K562 (cell line): ENCODE measurements at regions not wholly inside any gene's neighbourhood (a gene's known extent, or its start where the extent isn't known, plus 50 kb on each side); places are given as distances from the start of the nearest gene placed in this dataset.

Source experiments
- ATAC-seq: fragments of 200-7000 bp; cut with Tn5 transposase; 3 replicates; pipeline ENCODE4 v1.9.1; 2020; ENCODE audit warnings: moderate library complexity
- BruUV-seq: library from RNA; stranded (reverse); fragments of 400-500 nt; replicated peaks from 2 replicates; lab custom pipeline; 2021; lab: Mats Ljungman, UMichigan
- CTCF ChIA-PET: fragments of 300-600 bp; formaldehyde crosslinking; extraction: SDS; loops from one replicate; lab custom pipeline; 2021; ENCODE audit warnings: low intra/inter-chr PET ratio; lab: Yijun Ruan, JAX
- POLR2A ChIA-PET: fragments of 300-600, 350-650 bp; sonication (Branson Sonifier 250); formaldehyde crosslinking; extraction: SDS; loops from one replicate; lab custom pipeline; 2021; ENCODE audit warnings: antibody characterized with exemption, inconsistent platforms; lab: Yijun Ruan, JAX
- DNase-seq, 4 experiments: peaks; one replicate each; pipeline versions ENCODE4 v3.0.0 to v3.0.0-alpha.2; 2011 to 2018; ENCODE audit warnings: low spot score in 3 of 4, mixed read lengths in 3 of 4; ENCODE audit errors: extremely low read depth in 1 of 4
- FAIRE-seq: peaks from 2 replicates; lab custom pipeline; 2011; peaks lifted over from hg19 to GRCh38; lab: Jason Lieb, UNC
- H2AFZ ChIP-seq: 2 replicates; pipeline ENCODE4 v1.6.0; 2011; ENCODE audit warnings: low read depth, low read length, control low read depth, inconsistent platforms
- H3K27ac ChIP-seq: fragments of 200-600 bp; 3 replicates; pipeline ENCODE4 v1.8.0; 2011; ENCODE audit warnings: low read depth, mild to moderate bottlenecking, control low read depth, inconsistent platforms, low read length, moderate library complexity, mixed read lengths; ENCODE audit errors: extremely low read depth
- H3K27me3 ChIP-seq, 2 experiments: fragments of 300-600 bp in 1 of 2; 2 replicates in 1 of 2; 3 replicates in 1 of 2; pipeline versions ENCODE4 v1.6.0 to v1.8.0; 2011; ENCODE audit warnings: inconsistent platforms in 2 of 2, low read length in 2 of 2, mild to moderate bottlenecking in 1 of 2, mixed read lengths in 1 of 2, moderate library complexity in 1 of 2; ENCODE audit not compliant: control insufficient read depth in 2 of 2, insufficient read depth in 2 of 2
- H3K36me3 ChIP-seq: fragments of 300-600 bp; 3 replicates; pipeline ENCODE4 v1.8.0; 2011; ENCODE audit warnings: mild to moderate bottlenecking, low read length, inconsistent platforms; ENCODE audit not compliant: control insufficient read depth, insufficient read depth
- H3K4me1 ChIP-seq, 2 experiments: fragments of 200-600 bp in 1 of 2; replicated peaks in 1 of 2; 2 replicates in 1 of 2; 3 replicates in 1 of 2; pipeline versions ENCODE4 v1.5.1 to v1.8.0; 2011; ENCODE audit warnings: inconsistent platforms in 2 of 2, low read length in 2 of 2, mild to moderate bottlenecking in 1 of 2, mixed read lengths in 1 of 2, moderate library complexity in 1 of 2; ENCODE audit not compliant: control insufficient read depth in 2 of 2, insufficient read depth in 2 of 2
- H3K4me2 ChIP-seq: 2 replicates; pipeline ENCODE4 v1.6.1; 2011; ENCODE audit warnings: low read length, control low read depth, inconsistent platforms, mixed read lengths; ENCODE audit not compliant: insufficient read depth
- H3K4me3 ChIP-seq: fragments of 200-600 bp; sonication (generic), shearing (Covaris generic); 2 replicates; pipeline ENCODE4 v1.5.1; 2016; ENCODE audit warnings: control low read depth, inconsistent platforms
- H3K79me2 ChIP-seq: fragments of 200-600 bp; 3 replicates; pipeline ENCODE4 v1.8.0; 2011; ENCODE audit warnings: low read length, inconsistent platforms; ENCODE audit not compliant: control insufficient read depth, insufficient read depth
- H3K9ac ChIP-seq, 2 experiments: 2 replicates each; pipeline versions ENCODE4 v1.6.0 to v1.6.1; 2011; ENCODE audit warnings: low read depth in 2 of 2, low read length in 2 of 2, control low read depth in 1 of 2, inconsistent platforms in 1 of 2, mild to moderate bottlenecking in 1 of 2, mixed read lengths in 1 of 2; ENCODE audit not compliant: insufficient read depth in 1 of 2
- H3K9me1 ChIP-seq: one replicate; pipeline ENCODE4 v1.6.0; 2011; ENCODE audit warnings: inconsistent platforms, mild to moderate bottlenecking, low read length, moderate library complexity; ENCODE audit not compliant: control insufficient read depth, insufficient read depth
- H3K9me3 ChIP-seq: replicated peaks from 2 replicates; pipeline ENCODE4 v1.5.1; 2011; ENCODE audit warnings: low read depth, low read length, inconsistent platforms; ENCODE audit not compliant: control insufficient read depth, insufficient read depth
- H4K20me1 ChIP-seq: replicated peaks from 2 replicates; pipeline ENCODE4 v1.6.1; 2011; ENCODE audit warnings: low read length, inconsistent platforms, mixed read lengths; ENCODE audit not compliant: control insufficient read depth, insufficient read depth
- ASH1L ChIP-seq: fragments of 450-650 bp; IDR thresholded peaks from 2 replicates; pipeline ENCODE4 v1.6.1; 2018; ENCODE audit warnings: borderline replicate concordance, mild to moderate bottlenecking, low read depth; ENCODE audit not compliant: partially characterized antibody
- CTCF ChIP-seq, 3 experiments: IDR thresholded peaks in 2 of 3; conservative IDR thresholded peaks in 1 of 3; 2 replicates each; pipeline ENCODE4 v1.5.1; 2011 to 2012; ENCODE audit warnings: low read length in 3 of 3, mild to moderate bottlenecking in 3 of 3, control low read depth in 2 of 3, improper control_type of control experiment in 1 of 3, inconsistent platforms in 1 of 3, low read depth in 1 of 3, mixed read lengths in 1 of 3, moderate library complexity in 1 of 3; ENCODE audit not compliant: insufficient read depth in 2 of 3
- ETS2 ChIP-seq: IDR thresholded peaks from 2 replicates; pipeline ENCODE4 v1.6.1; 2016; ENCODE audit warnings: borderline replicate concordance, missing genetic modification characterization, mild to moderate bottlenecking, moderate library complexity, missing compliant biosample characterization; ENCODE audit not compliant: poor library complexity, severe bottlenecking
- FOXP1 ChIP-seq: sonication (generic); formaldehyde crosslinking; IDR thresholded peaks from 2 replicates; pipeline ENCODE4 v1.8.0; 2022; ENCODE audit warnings: mild to moderate bottlenecking, missing genetic modification reagents
- GABPA ChIP-seq: fragments of 200-800 bp; sonication (Bioruptor generic); conservative IDR thresholded peaks from 2 replicates; pipeline ENCODE4 v1.6.1; 2016; ENCODE audit warnings: low read depth, missing genetic modification characterization, missing compliant biosample characterization
- MCM2 ChIP-seq: fragments of 450-650 bp; IDR thresholded peaks from 2 replicates; pipeline ENCODE4 v1.6.1; 2017; ENCODE audit warnings: low read depth, mild to moderate bottlenecking
- NCOA2 ChIP-seq, 2 experiments: fragments of 450-650 bp; IDR thresholded peaks; 2 replicates each; pipeline ENCODE4 v1.6.1; 2018; ENCODE audit warnings: mild to moderate bottlenecking in 2 of 2, moderate library complexity in 1 of 2; ENCODE audit not compliant: partially characterized antibody in 2 of 2
- NFE2L1 ChIP-seq: fragments of 450-650 bp; IDR thresholded peaks from 2 replicates; pipeline ENCODE4 v1.6.1; 2016; ENCODE audit warnings: missing genetic modification characterization, low read depth, mild to moderate bottlenecking, missing compliant biosample characterization, moderate library complexity, borderline replicate concordance
- SMC3 ChIP-seq: conservative IDR thresholded peaks from 2 replicates; pipeline ENCODE4 v1.6.1; 2011; ENCODE audit warnings: low read depth, low read length, improper control_type of control experiment; ENCODE audit not compliant: insufficient read depth
- THAP7 ChIP-seq: fragments of 250-450 bp; sonication (Bioruptor Pico); IDR thresholded peaks from 2 replicates; pipeline ENCODE4 v1.5.0; 2021
- TRIM28 ChIP-seq: fragments of 450-650 bp; IDR thresholded peaks from 2 replicates; pipeline ENCODE4 v1.6.1; 2017
- ZC3H8 ChIP-seq: fragments of 450-650 bp; IDR thresholded peaks from 2 replicates; pipeline ENCODE4 v1.6.1; 2017
- ZNF23 ChIP-seq: fragments of 250-450 bp; sonication (Bioruptor Pico); IDR thresholded peaks from 2 replicates; pipeline ENCODE4 v1.4.0; 2020; ENCODE audit warnings: mild to moderate bottlenecking
- WGBS: fragments of 100-300 bp; shearing (Covaris generic); methylation state at CpG from one replicate; pipeline ENCODE4 v1.1.6; 2016; ENCODE audit warnings: low coverage, mixed read lengths; ENCODE audit not compliant: insufficient coverage; ENCODE audit errors: missing lambda C conversion rate; 5-methylcytosine and 5-hydroxymethylcytosine counted together
- in situ Hi-C: fragments of 300-500 bp; cut with MboI; formaldehyde crosslinking; loops from 4 replicates; pipeline ENCODE4 v1.15.0; 2018; ENCODE audit warnings: inconsistent platforms, mixed read lengths
- intact Hi-C: fragments of 100-400 bp; cut with micrococcal nuclease; formaldehyde crosslinking; loops from 2 replicates; pipeline ENCODE4 v1.14.2; 2022
- TF ChIP-seq, protein P1 (sequence below): fragments of 200-800 bp; sonication (Bioruptor generic); IDR thresholded peaks from 2 replicates; pipeline ENCODE4 v1.6.1; 2016; ENCODE audit warnings: missing genetic modification characterization, missing compliant biosample characterization

DNA sequence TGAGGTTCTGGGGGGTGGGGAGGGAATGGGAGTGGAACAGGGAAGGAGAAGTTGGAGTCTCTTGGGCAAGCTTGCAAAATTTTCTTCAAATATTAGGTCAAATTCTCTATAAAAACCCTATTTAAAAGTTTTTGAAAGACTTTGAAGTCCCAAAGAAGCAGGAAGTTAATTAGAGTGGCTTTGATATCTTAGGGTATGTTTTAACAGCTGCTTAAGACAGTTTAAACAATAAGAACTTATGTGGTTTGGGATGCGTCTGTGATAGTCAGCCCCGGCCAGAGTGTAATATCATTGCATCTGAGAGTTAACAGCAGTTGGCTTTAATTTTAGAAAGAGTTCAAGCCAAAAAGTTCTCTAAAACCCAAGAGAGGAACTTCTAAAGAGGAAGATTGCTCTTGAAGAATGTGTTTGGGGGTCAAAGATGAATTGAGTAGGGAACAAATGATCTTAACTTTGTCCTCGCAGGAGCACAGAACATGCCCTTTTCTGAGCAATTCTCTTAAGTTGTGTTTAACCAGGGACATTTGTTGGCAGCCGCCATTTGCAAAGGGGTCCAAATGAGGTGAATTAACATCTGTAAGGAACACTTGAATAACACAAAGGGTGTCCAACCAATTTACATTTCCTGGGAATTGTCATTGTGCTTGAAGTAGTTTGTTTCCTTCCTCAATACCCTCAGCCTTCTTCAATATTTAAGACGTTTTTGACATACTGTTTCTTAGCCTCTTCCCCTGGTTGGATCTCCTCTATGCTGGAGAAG lies 182.4 kb downstream of the PTEN start:
- Histone ChIP-seq H3K79me2 (no peaks in the 10 kb centered on the region), H2AFZ (no peak overlapping the region), H3K9me1 (no peaks in the 10 kb centered on the region), H3K36me3 (no peaks in the 10 kb centered on the region; the same call in 2 of the 3 replicates), H3K9me3 (no peaks in the 10 kb centered on the region), H3K9ac (no peak overlapping the region), H3K4me1 (peaks cover 8 to 16% of the 10 kb centered on the region in 2 experiments), H3K4me2 (no peak overlapping the region), H4K20me1 (no peaks in the 10 kb centered on the region), H3K4me3 (no peak overlapping the region), H3K27ac (no peak overlapping the region), H3K27me3 (no peaks in the 10 kb centered on the region)
- DNase-seq (no peak), FAIRE-seq (no peak), ATAC-seq (no peak)
- intact Hi-C loops (no loop called here), in situ Hi-C loops (no loop called here)
- ChIA-PET POLR2A (no interaction called here), CTCF (no interaction called here)
- 8% methylated on average over 5 of the region's 5 CpGs for WGBS
- no TSS peak for BruUV-seq
- TF ChIP-seq GABPA (tag) (no peak), CTCF (IDR thresholded peaks at IDR 0.05 in 2 of 3, conservative IDR thresholded peaks at IDR 0.05 in 1 of 3; ENCODE audit: insufficient read depth in 2 of 3, low read depth in 1 of 3, low read length in 3 of 3) (no peak), NFE2L1 (tag) (no peak), MCM2 (no peak), TRIM28 (no peak), FOXP1 (CRISPR knock-in tag) (no peak), NCOA2 (IDR thresholded peaks at IDR 0.05; ENCODE audit: partially characterized antibody in 2 of 2) (no peak), ETS2 (tag) (no peak), THAP7 (CRISPR knock-in tag) (no peak), ASH1L (no peak), ZNF23 (no peak), ZC3H8 (no peak), SMC3 (no peak)
- TF ChIP-seq, protein P1, sequence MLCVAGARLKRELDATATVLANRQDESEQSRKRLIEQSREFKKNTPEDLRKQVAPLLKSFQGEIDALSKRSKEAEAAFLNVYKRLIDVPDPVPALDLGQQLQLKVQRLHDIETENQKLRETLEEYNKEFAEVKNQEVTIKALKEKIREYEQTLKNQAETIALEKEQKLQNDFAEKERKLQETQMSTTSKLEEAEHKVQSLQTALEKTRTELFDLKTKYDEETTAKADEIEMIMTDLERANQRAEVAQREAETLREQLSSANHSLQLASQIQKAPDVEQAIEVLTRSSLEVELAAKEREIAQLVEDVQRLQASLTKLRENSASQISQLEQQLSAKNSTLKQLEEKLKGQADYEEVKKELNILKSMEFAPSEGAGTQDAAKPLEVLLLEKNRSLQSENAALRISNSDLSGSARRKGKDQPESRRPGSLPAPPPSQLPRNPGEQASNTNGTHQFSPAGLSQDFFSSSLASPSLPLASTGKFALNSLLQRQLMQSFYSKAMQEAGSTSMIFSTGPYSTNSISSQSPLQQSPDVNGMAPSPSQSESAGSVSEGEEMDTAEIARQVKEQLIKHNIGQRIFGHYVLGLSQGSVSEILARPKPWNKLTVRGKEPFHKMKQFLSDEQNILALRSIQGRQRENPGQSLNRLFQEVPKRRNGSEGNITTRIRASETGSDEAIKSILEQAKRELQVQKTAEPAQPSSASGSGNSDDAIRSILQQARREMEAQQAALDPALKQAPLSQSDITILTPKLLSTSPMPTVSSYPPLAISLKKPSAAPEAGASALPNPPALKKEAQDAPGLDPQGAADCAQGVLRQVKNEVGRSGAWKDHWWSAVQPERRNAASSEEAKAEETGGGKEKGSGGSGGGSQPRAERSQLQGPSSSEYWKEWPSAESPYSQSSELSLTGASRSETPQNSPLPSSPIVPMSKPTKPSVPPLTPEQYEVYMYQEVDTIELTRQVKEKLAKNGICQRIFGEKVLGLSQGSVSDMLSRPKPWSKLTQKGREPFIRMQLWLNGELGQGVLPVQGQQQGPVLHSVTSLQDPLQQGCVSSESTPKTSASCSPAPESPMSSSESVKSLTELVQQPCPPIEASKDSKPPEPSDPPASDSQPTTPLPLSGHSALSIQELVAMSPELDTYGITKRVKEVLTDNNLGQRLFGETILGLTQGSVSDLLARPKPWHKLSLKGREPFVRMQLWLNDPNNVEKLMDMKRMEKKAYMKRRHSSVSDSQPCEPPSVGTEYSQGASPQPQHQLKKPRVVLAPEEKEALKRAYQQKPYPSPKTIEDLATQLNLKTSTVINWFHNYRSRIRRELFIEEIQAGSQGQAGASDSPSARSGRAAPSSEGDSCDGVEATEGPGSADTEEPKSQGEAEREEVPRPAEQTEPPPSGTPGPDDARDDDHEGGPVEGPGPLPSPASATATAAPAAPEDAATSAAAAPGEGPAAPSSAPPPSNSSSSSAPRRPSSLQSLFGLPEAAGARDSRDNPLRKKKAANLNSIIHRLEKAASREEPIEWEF (CRISPR knock-in tag), result no peak
